Daoy (cell line): ENCODE measurements at regions not wholly inside any gene's neighbourhood (a gene's known extent, or its start where the extent isn't known, plus 50 kb on each side); places are given as distances from the start of the nearest gene placed in this dataset.
A peak's percentile ranks its signal among the peaks of the same experiment; 100 is the strongest.
"Not testable (repeated sequence)": the region's sequence is repeated elsewhere in the genome, so short reads cannot be mapped to it uniquely, and the experiment has no call there.

ENCODE experiments used
- DNase-seq: peaks from one replicate; pipeline ENCODE4 v3.0.0-alpha.2; 2015; ENCODE audit warnings: low read depth

GRCh38 chr22:23437779-23438178 is 142.3 kb downstream of the IGLL1 start:
- DNase-seq: no peak

GRCh38 chr22:23437107-23437395 is 143.0 kb downstream of the IGLL1 start:
- not testable (repeated sequence) for DNase-seq

DNA sequence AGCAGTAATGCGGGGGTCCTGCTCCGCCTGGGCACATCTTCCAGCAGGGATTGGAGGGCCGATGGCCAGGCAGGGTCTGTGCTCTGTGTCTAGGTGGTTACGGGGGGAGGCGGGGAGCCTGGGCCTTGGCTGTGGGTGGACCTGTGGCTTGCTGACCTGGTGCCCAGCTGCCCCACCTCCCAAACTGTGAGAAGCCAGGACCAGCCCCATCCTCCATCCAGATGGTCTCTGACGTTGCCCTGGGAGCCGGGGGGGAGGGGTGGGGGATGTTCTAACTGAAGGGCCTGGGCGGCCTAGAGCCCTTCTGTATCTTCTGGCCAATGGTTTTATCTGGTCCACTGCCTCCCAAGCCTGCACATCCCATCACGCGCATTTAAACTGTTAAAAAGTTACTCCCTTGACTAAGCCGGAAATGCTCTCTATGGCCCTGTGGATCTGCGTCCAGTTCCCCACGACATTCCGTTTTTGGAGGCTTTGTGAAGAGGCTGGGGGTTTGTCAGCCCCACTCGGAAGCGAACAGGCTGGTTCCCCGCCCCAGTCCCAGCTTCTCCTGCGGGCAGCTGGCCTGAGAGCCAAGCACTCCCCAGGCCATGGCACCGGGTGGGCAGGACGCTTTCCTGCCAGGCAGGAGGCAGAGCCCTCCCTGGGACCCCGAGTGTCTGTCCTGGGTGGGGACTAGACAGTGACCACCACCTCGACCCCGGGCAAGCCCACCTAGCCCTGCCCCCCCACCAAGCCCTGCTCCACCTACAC is 143.6 kb downstream of the IGLL1 start:
- not testable (repeated sequence) for DNase-seq

DNA sequence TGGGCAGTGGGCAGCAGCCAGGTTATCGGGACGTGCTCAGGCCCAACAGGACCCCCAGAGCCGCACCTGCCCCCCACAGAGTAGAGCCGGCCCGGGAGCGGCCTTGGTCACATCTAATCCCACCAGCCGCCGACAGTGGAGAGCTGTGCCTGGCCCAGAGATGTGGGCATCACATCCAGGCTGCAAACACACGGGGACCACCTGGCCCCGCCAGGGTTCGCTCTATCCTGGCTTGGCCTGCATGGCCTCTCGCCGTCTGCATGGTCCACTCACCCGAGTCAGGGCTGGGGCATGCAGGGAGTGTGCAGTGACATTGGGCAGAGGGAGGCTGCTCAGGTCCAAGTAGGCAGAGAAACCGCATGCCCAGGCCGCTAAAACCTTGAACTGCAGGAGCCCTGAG is 144.9 kb downstream of the IGLL1 start:
- DNase-seq: not testable (repeated sequence)

GRCh38 chr22:23434198-23434830 is 145.8 kb downstream of the IGLL1 start:
- DNase-seq: not testable (repeated sequence)

DNA sequence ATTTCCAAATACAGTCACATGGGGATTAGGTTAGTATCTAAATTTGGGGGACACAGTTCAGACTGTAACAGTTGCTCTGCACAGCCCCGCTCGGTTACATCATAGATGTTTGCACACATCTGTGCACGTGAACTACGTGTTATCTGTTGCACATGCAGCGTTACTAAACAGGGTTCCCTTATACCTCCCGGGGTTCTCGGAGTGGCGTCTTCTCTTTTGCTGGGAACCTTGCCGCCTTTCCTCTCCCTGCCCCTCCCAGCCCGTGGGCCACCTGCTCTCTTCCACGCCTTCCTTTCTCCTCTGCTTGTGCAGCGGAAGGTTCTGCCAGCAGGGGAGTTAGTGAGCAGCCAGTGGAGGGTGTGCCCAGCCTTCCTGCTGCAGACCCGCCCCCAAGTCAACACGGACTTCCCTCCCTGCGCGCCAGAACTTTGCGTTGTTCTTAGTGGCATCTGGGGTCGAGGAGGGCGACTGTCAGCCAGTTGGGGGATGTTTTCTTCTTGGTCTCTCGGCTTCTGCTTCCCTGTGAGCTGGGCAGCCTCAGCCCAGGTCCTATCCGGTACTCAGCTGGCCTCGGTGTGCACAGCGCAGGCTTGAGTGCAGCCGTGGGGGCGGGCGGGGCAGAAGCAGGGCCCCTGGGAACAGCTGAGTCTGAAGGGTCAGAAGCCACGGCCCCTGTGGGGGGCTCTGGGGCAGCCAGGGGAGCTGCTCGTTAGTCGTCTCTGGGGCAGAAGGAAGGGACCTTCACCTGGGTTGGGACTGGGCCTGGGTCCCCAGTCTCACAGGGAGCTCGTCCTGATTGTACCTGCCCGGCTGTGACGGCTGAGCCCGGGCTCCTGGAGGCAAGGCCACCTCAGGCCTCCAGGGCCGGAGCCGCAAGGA is 146.7 kb downstream of the IGLL1 start:
- peak; percentile 31 for DNase-seq

DNA sequence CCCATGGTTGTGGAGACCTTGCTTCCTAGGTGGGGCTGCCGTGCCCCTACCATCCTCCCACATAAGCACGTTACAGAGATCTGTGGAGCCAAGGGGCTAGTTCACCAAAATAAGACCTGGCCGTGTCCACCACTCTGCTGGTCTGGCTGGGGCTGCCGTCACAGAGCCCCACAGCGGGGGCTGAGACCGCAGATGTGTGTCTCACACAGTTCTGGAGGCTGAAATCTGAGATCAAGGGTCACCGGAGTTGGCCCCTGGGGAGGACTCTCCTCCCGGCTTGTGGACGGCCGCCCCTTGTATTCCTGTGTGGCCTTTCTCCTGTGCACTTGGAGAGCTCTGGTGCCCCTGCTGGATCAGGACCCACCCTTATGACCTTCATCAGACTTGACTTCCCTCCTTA is 147.4 kb downstream of the IGLL1 start:
- not testable (repeated sequence) for DNase-seq

GRCh38 chr22:23431337-23432072 is 148.6 kb downstream of the IGLL1 start:
- no peak for DNase-seq

- not testable (repeated sequence) for DNase-seq
These were observed 155.5 kb downstream of the IGLL1 start for GRCh38 chr22:23424551-23425068.

DNA sequence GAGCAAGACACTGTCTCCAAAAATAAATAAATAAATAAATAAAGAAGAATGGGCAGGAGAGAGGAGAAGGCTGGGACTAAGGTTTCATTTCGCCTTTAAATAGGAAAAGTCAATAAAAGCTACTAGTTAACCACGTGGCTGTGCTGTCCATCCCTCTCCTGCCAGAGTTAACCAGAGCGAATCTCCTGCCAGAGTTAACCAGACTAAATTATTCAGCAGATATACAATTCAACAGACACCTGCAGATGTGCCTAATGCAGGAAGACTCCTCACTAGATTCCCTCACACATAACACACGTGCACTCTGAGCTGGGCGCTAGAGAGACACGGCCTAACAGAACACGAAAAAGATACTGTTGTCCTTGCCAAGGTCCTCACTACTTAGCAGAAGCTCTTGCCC is 156.1 kb downstream of the IGLL1 start:
- DNase-seq: no peak

- DNase-seq: not testable (repeated sequence)
These were observed 157.8 kb downstream of the IGLL1 start for GRCh38 chr22:23422281-23422680.

DNA sequence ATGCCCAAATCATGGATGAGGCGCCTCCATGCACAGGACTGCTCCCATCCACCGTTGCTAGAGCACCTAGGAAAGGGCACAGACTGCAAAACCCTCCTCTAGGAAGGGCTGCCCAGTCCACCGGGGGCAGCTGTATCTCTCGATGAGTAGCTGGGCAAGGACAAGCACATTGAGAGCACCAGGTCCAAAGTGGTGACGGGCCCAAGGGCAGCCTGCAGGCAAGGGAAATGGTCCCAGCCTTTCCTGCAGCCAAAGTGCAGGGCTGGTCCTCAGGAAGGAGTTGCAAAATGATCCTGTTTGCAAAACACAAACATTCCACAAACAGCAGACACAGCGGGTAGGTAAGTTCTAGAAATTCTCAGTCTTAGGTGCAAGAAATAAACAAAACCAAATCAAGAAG is 158.8 kb downstream of the IGLL1 start:
- not testable (repeated sequence) for DNase-seq

DNA sequence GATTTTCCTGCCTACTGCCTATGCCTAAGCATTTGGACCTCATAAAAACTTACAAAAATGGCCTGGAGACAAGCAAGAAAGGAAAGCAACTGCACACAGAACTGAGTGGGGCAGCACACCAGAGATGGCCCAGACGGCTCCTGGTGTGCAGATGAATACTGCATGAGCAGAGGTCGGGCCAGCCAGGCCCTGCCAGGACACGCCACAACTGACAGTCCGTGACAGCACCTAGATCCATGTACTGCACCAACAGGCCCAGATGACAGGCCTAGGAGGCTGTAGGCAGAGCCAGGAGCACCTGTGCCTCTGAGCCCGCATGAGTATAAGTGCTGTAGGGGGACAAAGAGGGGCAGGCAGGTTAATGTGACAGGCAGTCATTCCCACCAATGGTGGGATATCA is 160.2 kb downstream of the IGLL1 start:
- DNase-seq: no peak

DNA sequence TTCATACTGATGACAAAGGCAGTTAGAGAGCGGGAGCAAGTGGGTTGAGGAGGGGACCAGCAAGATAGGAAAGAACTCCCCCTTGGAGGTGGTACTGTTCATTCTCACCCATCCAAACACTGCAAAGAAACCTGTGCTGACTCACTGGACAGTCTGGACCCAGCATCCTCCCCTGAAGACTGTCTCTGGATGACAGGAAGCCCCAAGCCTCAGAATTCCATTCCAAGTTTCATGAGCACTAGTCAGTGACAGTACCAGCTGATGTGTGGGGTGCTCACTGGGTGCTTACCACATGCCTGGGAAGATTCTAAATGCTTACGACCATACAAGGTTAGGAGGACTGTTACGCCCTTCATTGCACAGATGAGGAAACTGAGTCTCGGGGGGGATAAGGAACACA is 160.9 kb downstream of the IGLL1 start:
- no peak for DNase-seq

GRCh38 chr22:23418159-23418788 is 161.8 kb downstream of the IGLL1 start:
- DNase-seq: no peak

DNA sequence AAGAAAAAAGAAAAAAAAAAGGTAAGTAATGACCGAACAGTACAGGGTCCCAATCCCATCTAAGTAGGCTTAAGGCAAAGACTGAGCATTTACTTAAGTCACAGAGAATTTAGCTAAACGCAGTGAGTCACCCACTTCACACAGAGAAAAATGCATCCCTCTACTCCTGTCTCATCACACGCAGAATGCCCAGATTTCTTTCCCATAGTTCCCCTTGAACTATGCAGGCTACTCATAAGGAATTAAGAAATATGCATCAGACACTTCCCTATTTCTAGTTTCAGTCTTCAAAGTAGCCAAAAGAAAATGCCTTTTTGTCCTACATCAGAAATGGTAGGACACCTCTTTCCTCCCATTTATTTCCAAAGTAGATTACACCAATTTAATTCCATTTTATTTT is 162.8 kb downstream of the IGLL1 start:
- peak; percentile 59 for DNase-seq

DNA sequence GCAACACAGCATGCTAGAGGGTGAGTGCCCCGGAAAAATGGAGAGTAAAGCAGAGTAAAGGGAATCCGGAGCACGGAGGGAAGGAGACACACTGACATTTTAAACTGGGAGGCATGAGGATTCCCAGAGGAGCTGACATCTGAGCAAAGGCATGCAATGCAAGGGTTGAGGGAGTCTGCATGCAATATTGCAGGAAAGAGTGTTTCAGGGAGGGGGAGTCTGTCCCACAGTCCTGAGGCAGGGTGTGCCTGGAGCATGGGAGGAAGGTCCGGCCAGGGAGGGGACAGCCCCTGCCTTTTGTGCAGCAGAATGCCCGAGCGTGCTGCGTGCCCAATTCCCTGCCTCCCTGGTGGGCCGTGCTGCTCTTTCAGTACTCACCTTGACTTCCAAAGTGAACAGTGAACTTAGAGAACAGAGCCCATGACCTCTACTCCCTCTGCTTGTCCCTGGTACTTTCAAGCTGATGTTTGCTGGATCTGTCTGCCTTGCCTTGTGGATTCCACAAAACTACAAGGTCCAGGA is 163.9 kb downstream of the IGLL1 start:
- DNase-seq: not testable (repeated sequence)

- DNase-seq: no peak
These were observed 164.6 kb downstream of the IGLL1 start for GRCh38 chr22:23415490-23415851.

DNA sequence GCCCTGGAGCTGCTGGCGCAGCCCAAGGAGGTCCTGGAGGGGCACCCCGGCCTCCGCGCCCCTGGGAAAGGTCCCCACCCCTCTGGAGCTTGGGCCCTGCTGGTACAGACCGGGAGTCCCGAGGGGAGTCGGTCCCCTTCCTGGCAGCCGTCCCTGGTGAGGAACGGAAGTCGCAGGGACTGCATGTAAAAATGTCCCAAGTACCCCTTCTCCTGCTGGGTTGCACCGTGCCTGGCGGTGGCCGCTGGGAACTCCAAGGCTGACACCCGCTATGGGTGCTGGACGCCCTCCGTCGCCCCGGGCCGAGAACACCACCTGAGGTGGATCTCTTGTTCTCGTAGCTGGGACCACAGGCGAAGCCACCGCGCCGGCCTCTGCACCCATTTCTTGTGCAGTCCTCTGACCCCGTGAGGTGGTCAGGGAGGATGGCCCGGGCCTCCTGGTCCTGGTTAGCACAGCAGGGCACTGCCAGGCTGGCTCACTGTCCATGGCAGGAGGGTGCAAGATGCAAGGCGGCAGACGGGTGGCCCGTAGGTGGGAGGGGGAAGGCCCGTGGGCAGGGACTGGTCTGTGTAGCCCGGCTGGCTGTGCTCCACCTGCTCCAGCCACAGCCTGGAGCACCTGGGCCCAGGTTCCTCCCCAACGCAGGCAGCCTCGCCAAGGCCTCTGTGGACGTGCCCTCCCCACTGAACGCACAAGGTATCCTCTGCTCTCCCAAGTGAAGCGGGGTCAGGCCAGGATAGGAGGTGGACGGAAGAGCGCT is 165.2 kb downstream of the IGLL1 start:
- DNase-seq: no peak

GRCh38 chr22:23411739-23412138 is 168.4 kb downstream of the IGLL1 start:
- DNase-seq: no peak
